ENCODE measurements at regions not wholly inside any gene's neighbourhood (a gene's known extent, or its start where the extent isn't known, plus 50 kb on each side); places are given as distances from the start of the nearest gene placed in this dataset.

DNA sequence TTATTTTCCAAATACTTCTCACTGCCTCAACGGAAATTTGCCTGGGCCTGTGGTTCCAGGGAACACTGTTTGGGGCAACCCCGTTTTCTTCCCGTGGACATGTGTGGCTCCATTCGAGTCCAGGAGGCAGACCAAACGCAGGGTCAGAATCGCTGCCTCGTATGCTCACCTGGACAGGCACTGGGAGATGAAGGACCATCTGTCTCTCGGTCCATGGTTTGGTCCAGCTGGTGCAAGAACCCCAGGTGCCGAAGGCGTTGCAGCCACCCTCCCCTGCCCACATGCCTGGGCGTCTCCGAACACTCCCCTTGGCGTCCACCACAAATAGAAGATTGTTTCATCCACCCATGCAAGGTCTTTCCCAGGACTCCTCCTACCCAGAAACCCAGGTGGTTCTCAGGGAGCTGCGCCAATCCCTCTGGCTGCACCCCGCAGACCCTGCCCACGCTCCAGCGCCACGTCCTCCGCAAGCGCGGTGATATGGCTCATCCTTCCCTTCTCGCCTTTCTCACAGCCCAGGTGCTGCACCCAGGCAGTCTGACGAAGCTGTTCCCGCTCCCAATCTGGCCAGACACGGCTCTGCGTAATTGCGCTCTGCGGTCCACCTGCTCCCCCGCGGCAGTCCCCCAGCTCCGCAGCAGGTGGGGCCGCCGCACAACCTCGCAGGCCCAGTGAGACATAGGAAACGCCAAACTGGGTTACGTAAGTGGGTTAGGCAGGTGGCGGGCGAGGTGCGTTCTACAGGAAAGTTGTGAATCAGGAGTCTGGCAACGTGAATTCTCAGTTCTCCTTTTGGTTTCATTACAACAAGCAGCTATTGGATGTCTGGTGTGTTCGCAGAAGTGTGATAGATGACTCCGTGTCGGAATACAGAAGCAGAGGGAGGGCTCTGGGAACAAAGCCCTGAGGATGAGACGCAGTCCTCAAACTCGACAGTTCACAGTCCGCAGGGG lies 146.2 kb upstream of the ECI2 start:
- H3K4me3 ChIP-seq (replicated peaks in 1 of 3; ENCODE audit: insufficient read depth in 1 of 3, low read depth in 1 of 3, low read length in 3 of 3), result peak overlapping the region in 2 of 3 experiments; percentile 11 to 26
- CTCF ChIA-PET, result interaction anchor here (0.7 to 1.7 kb wide), 5 partner anchors 23 to 70 kb away, joined by 3 to 7 read pairs (median 3); no protein-coding TSS in a partner anchor
- peak overlapping the region; percentile 17 for H3K4me2 ChIP-seq (ENCODE audit: insufficient read depth, low read length)
- POLR2A ChIA-PET, result no interaction called here
- H3K9me1 ChIP-seq (replicated peaks; ENCODE audit: control insufficient read depth, extremely low read depth, insufficient read depth, low read length), result no peaks in the 10 kb centered on the region
- H4K20me1 ChIP-seq (replicated peaks; ENCODE audit: control insufficient read depth, extremely low read depth, insufficient read depth, low read length), result no peaks in the 10 kb centered on the region
- dilution Hi-C loops (cut with MboI; ENCODE audit: extremely low pct_ligation_motif_present, low sequenced_read_pairs), result no loop called here
- H3K27ac ChIP-seq (ENCODE audit: insufficient read depth, low read depth, low read length), result no peak overlapping the region
- no peak overlapping the region for H3K9ac ChIP-seq (replicated peaks; ENCODE audit: extremely low read depth, insufficient read depth, low read length)
- BruUV-seq (replicated peaks), result no TSS peak
- DNase-seq (ENCODE audit: low read depth, low spot score) (peak; percentile 64), FAIRE-seq (no peak)
- H3K27me3 ChIP-seq (ENCODE audit: control insufficient read depth in 2 of 2, insufficient read depth in 2 of 2, low read length in 2 of 2), result peaks cover 2% of the 10 kb centered on the region in 2 experiments
- H3K79me2 ChIP-seq (ENCODE audit: control insufficient read depth, insufficient read depth, low read length), result no peaks in the 10 kb centered on the region
- TF ChIP-seq, protein P1, sequence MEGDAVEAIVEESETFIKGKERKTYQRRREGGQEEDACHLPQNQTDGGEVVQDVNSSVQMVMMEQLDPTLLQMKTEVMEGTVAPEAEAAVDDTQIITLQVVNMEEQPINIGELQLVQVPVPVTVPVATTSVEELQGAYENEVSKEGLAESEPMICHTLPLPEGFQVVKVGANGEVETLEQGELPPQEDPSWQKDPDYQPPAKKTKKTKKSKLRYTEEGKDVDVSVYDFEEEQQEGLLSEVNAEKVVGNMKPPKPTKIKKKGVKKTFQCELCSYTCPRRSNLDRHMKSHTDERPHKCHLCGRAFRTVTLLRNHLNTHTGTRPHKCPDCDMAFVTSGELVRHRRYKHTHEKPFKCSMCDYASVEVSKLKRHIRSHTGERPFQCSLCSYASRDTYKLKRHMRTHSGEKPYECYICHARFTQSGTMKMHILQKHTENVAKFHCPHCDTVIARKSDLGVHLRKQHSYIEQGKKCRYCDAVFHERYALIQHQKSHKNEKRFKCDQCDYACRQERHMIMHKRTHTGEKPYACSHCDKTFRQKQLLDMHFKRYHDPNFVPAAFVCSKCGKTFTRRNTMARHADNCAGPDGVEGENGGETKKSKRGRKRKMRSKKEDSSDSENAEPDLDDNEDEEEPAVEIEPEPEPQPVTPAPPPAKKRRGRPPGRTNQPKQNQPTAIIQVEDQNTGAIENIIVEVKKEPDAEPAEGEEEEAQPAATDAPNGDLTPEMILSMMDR (IDR thresholded peaks at IDR 0.05; ENCODE audit: extremely low read depth in 1 of 2, insufficient read depth in 1 of 2, low read depth in 1 of 2, low read length in 2 of 2), result peak in 1 of 2 donors; percentile 46
- no peak for TF ChIP-seq EZH2 (IDR thresholded peaks at IDR 0.05; ENCODE audit: borderline replicate concordance, low read depth, low read length, severe bottlenecking)
- H2AFZ ChIP-seq (ENCODE audit: low read depth, low read length), result peak overlapping the region; percentile 12
- no peaks in the 10 kb centered on the region for H3K9me3 ChIP-seq (replicated peaks; ENCODE audit: control insufficient read depth, insufficient read depth, low read length)
- H3K4me1 ChIP-seq (ENCODE audit: control insufficient read depth, extremely low read depth, insufficient read depth, low read length), result peaks cover 3% of the 10 kb centered on the region
- intact Hi-C loops (cut with micrococcal nuclease), result no loop called here
- H3K36me3 ChIP-seq (ENCODE audit: control insufficient read depth in 2 of 2, extremely low read depth in 1 of 2, insufficient read depth in 2 of 2, low read length in 2 of 2), result no peaks in the 10 kb centered on the region

DNA sequence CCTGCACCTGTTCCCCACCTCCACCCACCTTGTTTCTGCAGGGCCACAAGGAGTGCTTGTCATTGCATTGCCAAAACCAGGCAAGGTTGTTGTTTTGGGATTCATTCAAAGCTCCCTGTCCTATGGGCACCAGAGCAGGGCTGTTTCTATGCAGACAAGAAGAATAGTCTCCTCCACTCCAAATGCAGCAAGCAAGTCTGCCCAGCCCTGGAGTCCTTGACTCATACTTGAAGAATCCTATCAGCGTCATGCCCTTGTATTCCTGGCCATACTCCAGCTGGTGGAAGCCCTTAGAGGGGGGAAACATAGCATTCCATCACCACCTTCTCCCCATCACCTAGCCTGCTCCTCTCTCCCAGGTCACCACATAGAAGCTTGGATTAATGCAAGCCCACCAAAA lies 145.3 kb upstream of the ECI2 start:
- Histone ChIP-seq H3K9me1 (replicated peaks; ENCODE audit: control insufficient read depth, extremely low read depth, insufficient read depth, low read length) (no peaks in the 10 kb centered on the region), H3K79me2 (ENCODE audit: control insufficient read depth, insufficient read depth, low read length) (no peaks in the 10 kb centered on the region), H3K27ac (ENCODE audit: insufficient read depth, low read depth, low read length) (no peak overlapping the region), H3K9ac (replicated peaks; ENCODE audit: extremely low read depth, insufficient read depth, low read length) (no peak overlapping the region), H3K36me3 (ENCODE audit: control insufficient read depth in 2 of 2, extremely low read depth in 1 of 2, insufficient read depth in 2 of 2, low read length in 2 of 2) (no peaks in the 10 kb centered on the region), H3K4me2 (ENCODE audit: insufficient read depth, low read length) (no peak overlapping the region), H3K4me3 (replicated peaks in 1 of 3; ENCODE audit: insufficient read depth in 1 of 3, low read depth in 1 of 3, low read length in 3 of 3) (no peak overlapping the region), H3K4me1 (ENCODE audit: control insufficient read depth, extremely low read depth, insufficient read depth, low read length) (peaks cover 3% of the 10 kb centered on the region), H2AFZ (ENCODE audit: low read depth, low read length) (no peak overlapping the region), H3K9me3 (replicated peaks; ENCODE audit: control insufficient read depth, insufficient read depth, low read length) (no peaks in the 10 kb centered on the region), H3K27me3 (ENCODE audit: control insufficient read depth in 2 of 2, insufficient read depth in 2 of 2, low read length in 2 of 2) (peaks cover 2% of the 10 kb centered on the region in 2 experiments), H4K20me1 (replicated peaks; ENCODE audit: control insufficient read depth, extremely low read depth, insufficient read depth, low read length) (no peaks in the 10 kb centered on the region)
- ChIA-PET POLR2A (no interaction called here), CTCF (interaction anchor here (0.7 to 1.7 kb wide), 6 partner anchors 10 to 568 kb away, joined by 3 to 7 read pairs (median 3); no protein-coding TSS in a partner anchor)
- DNase-seq (ENCODE audit: low read depth, low spot score), result peak; percentile 76
- no peak for TF ChIP-seq POLR2A (IDR thresholded peaks at IDR 0.05; ENCODE audit: low read depth, low read length)
- TF ChIP-seq, protein P1 (IDR thresholded peaks at IDR 0.05; ENCODE audit: extremely low read depth in 1 of 2, insufficient read depth in 1 of 2, low read depth in 1 of 2, low read length in 2 of 2), result no peak
- TF ChIP-seq MYC (IDR thresholded peaks at IDR 0.05; ENCODE audit: low read depth, low read length), result no peak
- TF ChIP-seq EZH2 (IDR thresholded peaks at IDR 0.05; ENCODE audit: borderline replicate concordance, low read depth, low read length, severe bottlenecking), result no peak
- TF ChIP-seq POLR2AphosphoS5 (IDR thresholded peaks at IDR 0.05; ENCODE audit: insufficient read depth, low read depth, low read length), result peak; percentile 41
- peak; percentile 37 for TF ChIP-seq JUN (IDR thresholded peaks at IDR 0.05; ENCODE audit: borderline replicate concordance, insufficient read depth, insufficient read length, low read depth)
- TF ChIP-seq FOS (IDR thresholded peaks at IDR 0.05; ENCODE audit: borderline replicate concordance, insufficient read depth, low read length), result peak; percentile 61
- TF ChIP-seq GATA2 (IDR thresholded peaks at IDR 0.05; ENCODE audit: insufficient read depth, insufficient read length, low read depth, low read length), result no peak
- TF ChIP-seq, protein P2, sequence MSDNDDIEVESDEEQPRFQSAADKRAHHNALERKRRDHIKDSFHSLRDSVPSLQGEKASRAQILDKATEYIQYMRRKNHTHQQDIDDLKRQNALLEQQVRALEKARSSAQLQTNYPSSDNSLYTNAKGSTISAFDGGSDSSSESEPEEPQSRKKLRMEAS (IDR thresholded peaks at IDR 0.05; ENCODE audit: insufficient read depth, insufficient read length), result no peak
- intact Hi-C loops (cut with micrococcal nuclease) (no loop called here), dilution Hi-C loops (cut with MboI; ENCODE audit: extremely low pct_ligation_motif_present, low sequenced_read_pairs) (no loop called here)
- no TSS peak for BruUV-seq (replicated peaks)
- peak; percentile 78 for FAIRE-seq
